ENCODE measurements at regions not wholly inside any gene's neighbourhood (a gene's known extent, or its start where the extent isn't known, plus 50 kb on each side); places are given as distances from the start of the nearest gene placed in this dataset.

DNA sequence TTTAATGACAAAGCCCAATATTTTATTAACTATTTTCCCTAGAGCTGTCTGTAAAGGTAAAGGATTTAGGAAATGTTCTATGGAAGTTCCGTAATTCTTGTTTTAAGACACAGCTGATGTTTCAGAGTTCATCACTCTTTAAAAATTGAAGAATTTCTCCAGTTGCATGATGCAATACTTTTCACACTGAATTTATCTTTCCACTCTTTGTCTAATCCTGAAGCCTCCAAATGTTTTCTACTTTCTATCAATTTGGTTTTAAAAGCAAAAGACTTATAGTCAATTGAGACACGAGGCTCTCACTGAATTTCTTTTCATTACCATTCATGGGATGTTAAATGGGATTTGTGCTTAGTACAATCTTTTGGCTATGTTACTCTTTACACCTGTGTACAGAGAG is 223.2 kb downstream of the TDRD15 start:
- Histone ChIP-seq H3K4me3 (ENCODE audit: insufficient read depth, low read length, poor library complexity, severe bottlenecking) (no peak overlapping the region), H3K36me3 (ENCODE audit: low read length) (no peaks in the 10 kb centered on the region), H3K9me3 (ENCODE audit: insufficient read depth, low read length) (no peaks in the 10 kb centered on the region), H2AFZ (ENCODE audit: low read depth, low read length, severe bottlenecking) (no peak overlapping the region), H4K20me1 (ENCODE audit: low read depth, low read length) (no peaks in the 10 kb centered on the region), H3F3A (ENCODE audit: insufficient read depth) (no peaks in the 10 kb centered on the region), H3K9ac (ENCODE audit: low read length) (no peak overlapping the region), H3K4me2 (ENCODE audit: low read depth, low read length, poor library complexity, severe bottlenecking) (no peak overlapping the region), H3K27ac (ENCODE audit: low read depth, low read length) (no peak overlapping the region), H3K79me2 (ENCODE audit: insufficient read depth, low read length) (no peaks in the 10 kb centered on the region), H3K27me3 (ENCODE audit: low read length) (no peaks in the 10 kb centered on the region), H3K9me2 (replicated peaks; ENCODE audit: insufficient read depth, low read length) (no peaks in the 10 kb centered on the region)
- TF ChIP-seq, protein P1, sequence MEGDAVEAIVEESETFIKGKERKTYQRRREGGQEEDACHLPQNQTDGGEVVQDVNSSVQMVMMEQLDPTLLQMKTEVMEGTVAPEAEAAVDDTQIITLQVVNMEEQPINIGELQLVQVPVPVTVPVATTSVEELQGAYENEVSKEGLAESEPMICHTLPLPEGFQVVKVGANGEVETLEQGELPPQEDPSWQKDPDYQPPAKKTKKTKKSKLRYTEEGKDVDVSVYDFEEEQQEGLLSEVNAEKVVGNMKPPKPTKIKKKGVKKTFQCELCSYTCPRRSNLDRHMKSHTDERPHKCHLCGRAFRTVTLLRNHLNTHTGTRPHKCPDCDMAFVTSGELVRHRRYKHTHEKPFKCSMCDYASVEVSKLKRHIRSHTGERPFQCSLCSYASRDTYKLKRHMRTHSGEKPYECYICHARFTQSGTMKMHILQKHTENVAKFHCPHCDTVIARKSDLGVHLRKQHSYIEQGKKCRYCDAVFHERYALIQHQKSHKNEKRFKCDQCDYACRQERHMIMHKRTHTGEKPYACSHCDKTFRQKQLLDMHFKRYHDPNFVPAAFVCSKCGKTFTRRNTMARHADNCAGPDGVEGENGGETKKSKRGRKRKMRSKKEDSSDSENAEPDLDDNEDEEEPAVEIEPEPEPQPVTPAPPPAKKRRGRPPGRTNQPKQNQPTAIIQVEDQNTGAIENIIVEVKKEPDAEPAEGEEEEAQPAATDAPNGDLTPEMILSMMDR (IDR thresholded peaks at IDR 0.05; ENCODE audit: insufficient read depth, low read length, poor library complexity, severe bottlenecking) = no peak

- Histone ChIP-seq H3K27ac (ENCODE audit: low read depth, low read length) (no peak overlapping the region), H3K9me3 (ENCODE audit: insufficient read depth, low read length) (no peaks in the 10 kb centered on the region), H3F3A (ENCODE audit: insufficient read depth) (no peaks in the 10 kb centered on the region), H3K9me2 (replicated peaks; ENCODE audit: insufficient read depth, low read length) (no peaks in the 10 kb centered on the region), H3K79me2 (ENCODE audit: insufficient read depth, low read length) (no peaks in the 10 kb centered on the region), H3K9ac (ENCODE audit: low read length) (no peak overlapping the region), H3K4me2 (ENCODE audit: low read depth, low read length, poor library complexity, severe bottlenecking) (no peak overlapping the region), H3K4me3 (ENCODE audit: insufficient read depth, low read length, poor library complexity, severe bottlenecking) (no peak overlapping the region), H4K20me1 (ENCODE audit: low read depth, low read length) (no peaks in the 10 kb centered on the region), H3K36me3 (ENCODE audit: low read length) (no peaks in the 10 kb centered on the region), H3K27me3 (ENCODE audit: low read length) (no peaks in the 10 kb centered on the region), H2AFZ (ENCODE audit: low read depth, low read length, severe bottlenecking) (no peak overlapping the region)
- TF ChIP-seq, protein P1 (IDR thresholded peaks at IDR 0.05; ENCODE audit: insufficient read depth, low read length, poor library complexity, severe bottlenecking) = no peak
- TF ChIP-seq EZH2phosphoT487 (conservative IDR thresholded peaks at IDR 0.05; ENCODE audit: low read length) = no peak
Observed at GRCh38 chr2:21353879-21354679, 230.3 kb downstream of the TDRD15 start.

DNA sequence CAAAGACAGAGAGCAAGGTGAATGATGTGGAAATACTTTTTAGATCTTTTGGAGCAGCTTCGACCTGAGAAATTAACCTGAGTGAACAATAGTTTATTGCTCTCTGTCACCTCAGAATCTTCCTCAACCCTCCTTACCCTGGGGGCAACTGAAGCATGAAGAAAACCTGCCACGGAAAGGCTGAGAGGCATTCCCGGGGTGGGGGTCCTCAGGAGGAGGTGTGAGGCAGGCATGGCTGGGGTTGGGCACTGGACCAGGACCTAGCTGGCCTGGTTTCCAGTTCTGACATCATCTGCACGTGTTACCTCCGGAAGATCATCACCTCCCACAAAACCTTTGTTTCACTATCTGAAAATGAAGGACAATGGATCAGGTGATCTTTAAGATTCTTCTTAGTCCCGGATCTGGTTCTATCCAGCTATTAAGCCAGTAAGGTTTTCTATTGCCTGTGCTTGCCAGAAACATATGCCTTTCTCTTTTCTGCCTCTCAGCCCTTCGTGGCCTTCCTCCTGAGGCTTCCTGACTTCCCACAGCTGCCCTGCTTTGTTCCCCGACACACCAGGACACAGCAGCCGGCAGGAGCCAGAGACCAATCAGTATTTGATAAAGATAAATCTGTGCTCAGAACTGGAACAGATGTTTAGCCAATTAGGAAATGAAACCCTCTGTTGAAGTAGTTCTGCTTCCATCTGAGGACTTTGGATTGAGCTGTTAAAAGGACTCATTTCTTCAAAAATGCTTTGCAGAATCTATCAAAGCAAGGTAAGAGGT is 232.5 kb downstream of the TDRD15 start:
- no peak overlapping the region for H3K4me2 ChIP-seq (ENCODE audit: low read depth, low read length, poor library complexity, severe bottlenecking)
- H3K4me3 ChIP-seq (ENCODE audit: insufficient read depth, low read length, poor library complexity, severe bottlenecking) = no peak overlapping the region
- H3F3A ChIP-seq (ENCODE audit: insufficient read depth) = no peaks in the 10 kb centered on the region
- TF ChIP-seq EZH2phosphoT487 (conservative IDR thresholded peaks at IDR 0.05; ENCODE audit: low read length) = no peak
- TF ChIP-seq, protein P1 (IDR thresholded peaks at IDR 0.05; ENCODE audit: insufficient read depth, low read length, poor library complexity, severe bottlenecking) = no peak
- H3K27ac ChIP-seq (ENCODE audit: low read depth, low read length) = no peak overlapping the region
- H4K20me1 ChIP-seq (ENCODE audit: low read depth, low read length) = no peaks in the 10 kb centered on the region
- no peaks in the 10 kb centered on the region for H3K36me3 ChIP-seq (ENCODE audit: low read length)
- H3K9me2 ChIP-seq (replicated peaks; ENCODE audit: insufficient read depth, low read length) = no peaks in the 10 kb centered on the region
- H3K79me2 ChIP-seq (ENCODE audit: insufficient read depth, low read length) = no peaks in the 10 kb centered on the region
- no peak overlapping the region for H2AFZ ChIP-seq (ENCODE audit: low read depth, low read length, severe bottlenecking)
- H3K27me3 ChIP-seq (ENCODE audit: low read length) = no peaks in the 10 kb centered on the region
- H3K9ac ChIP-seq (ENCODE audit: low read length) = no peak overlapping the region
- no peaks in the 10 kb centered on the region for H3K9me3 ChIP-seq (ENCODE audit: insufficient read depth, low read length)
